ENCODE measurements at regions not wholly inside any gene's neighbourhood (a gene's known extent, or its start where the extent isn't known, plus 50 kb on each side); places are given as distances from the start of the nearest gene placed in this dataset.

DNA sequence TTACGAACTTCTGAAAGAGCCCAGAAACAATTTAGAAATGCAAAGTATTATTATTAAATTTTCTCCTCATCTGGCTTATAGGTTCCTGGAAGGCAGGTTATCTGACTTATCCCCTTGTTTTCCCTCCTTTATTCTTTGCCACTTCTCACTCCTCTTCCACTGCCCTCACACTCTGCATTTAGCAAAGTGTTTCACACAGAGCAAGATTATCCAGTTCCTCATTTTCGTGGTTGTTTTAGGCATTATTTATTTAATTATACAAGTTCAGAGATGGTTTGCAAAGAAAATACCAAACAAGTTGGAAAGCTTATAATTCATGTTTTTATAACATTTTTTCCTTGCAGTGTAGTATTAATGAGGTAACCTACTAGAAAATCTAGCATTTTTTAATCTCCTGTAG, 544.9 kb downstream of the NSUN3 start:
- Histone ChIP-seq H3K4me1 (no peaks in the 10 kb centered on the region), H3K36me3 (no peaks in the 10 kb centered on the region), H3K27ac (replicated peaks) (no peak overlapping the region), H3K9me3 (replicated peaks) (no peaks in the 10 kb centered on the region), H3K4me3 (no peak overlapping the region), H3K27me3 (ENCODE audit: low read depth) (no peaks in the 10 kb centered on the region)
- no peak for DNase-seq
- intact Hi-C loops (cut with micrococcal nuclease) = no loop called here
- TF ChIP-seq CTCF (IDR thresholded peaks at IDR 0.05; ENCODE audit: borderline replicate concordance) = no peak

- H3K27me3 ChIP-seq (ENCODE audit: low read depth) = no peaks in the 10 kb centered on the region
- no peaks in the 10 kb centered on the region for H3K9me3 ChIP-seq (replicated peaks)
- DNase-seq = no peak
- H3K36me3 ChIP-seq = no peaks in the 10 kb centered on the region
- intact Hi-C loops (cut with micrococcal nuclease) = no loop called here
- H3K4me3 ChIP-seq = no peak overlapping the region
- no peak overlapping the region for H3K27ac ChIP-seq (replicated peaks)
- H3K4me1 ChIP-seq = no peaks in the 10 kb centered on the region
- TF ChIP-seq CTCF (IDR thresholded peaks at IDR 0.05; ENCODE audit: borderline replicate concordance) = no peak
These were observed 547.0 kb downstream of the NSUN3 start for GRCh38 chr3:94609908-94610307.

GRCh38 chr3:94611596-94611995, 548.7 kb downstream of the NSUN3 start:
- DNase-seq = no peak
- TF ChIP-seq CTCF (IDR thresholded peaks at IDR 0.05; ENCODE audit: borderline replicate concordance) = no peak
- H3K4me3 ChIP-seq = no peak overlapping the region
- H3K36me3 ChIP-seq = no peaks in the 10 kb centered on the region
- H3K9me3 ChIP-seq (replicated peaks) = no peaks in the 10 kb centered on the region
- intact Hi-C loops (cut with micrococcal nuclease) = no loop called here
- H3K27ac ChIP-seq (replicated peaks) = no peak overlapping the region
- no peaks in the 10 kb centered on the region for H3K27me3 ChIP-seq (ENCODE audit: low read depth)
- H3K4me1 ChIP-seq = no peaks in the 10 kb centered on the region

DNA sequence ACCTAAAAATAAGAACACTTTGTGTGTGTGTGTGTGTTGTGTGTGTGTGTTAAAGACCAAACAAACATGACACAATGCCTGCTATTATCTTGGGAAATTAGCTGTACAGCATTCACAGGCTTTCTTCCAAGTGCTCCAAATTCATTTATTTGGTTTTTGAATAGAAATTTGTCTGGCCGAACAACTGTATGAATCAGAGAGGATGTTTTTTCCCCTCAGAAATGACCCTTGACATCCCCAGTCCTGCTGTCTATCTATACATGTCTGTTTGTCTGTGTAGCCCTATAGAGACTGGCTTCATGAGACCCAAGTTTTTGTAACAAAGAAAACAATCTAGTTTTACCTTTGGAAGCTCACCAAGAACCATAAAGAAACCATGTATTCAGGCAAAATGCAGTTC, 549.8 kb downstream of the NSUN3 start:
- H3K4me3 ChIP-seq = no peak overlapping the region
- TF ChIP-seq CTCF (IDR thresholded peaks at IDR 0.05; ENCODE audit: borderline replicate concordance) = no peak
- H3K9me3 ChIP-seq (replicated peaks) = no peaks in the 10 kb centered on the region
- H3K36me3 ChIP-seq = no peaks in the 10 kb centered on the region
- no peak overlapping the region for H3K27ac ChIP-seq (replicated peaks)
- no peaks in the 10 kb centered on the region for H3K4me1 ChIP-seq
- H3K27me3 ChIP-seq (ENCODE audit: low read depth) = no peaks in the 10 kb centered on the region
- no peak for DNase-seq
- intact Hi-C loops (cut with micrococcal nuclease) = no loop called here

- H3K27ac ChIP-seq (replicated peaks) = no peak overlapping the region
- no peaks in the 10 kb centered on the region for H3K36me3 ChIP-seq
- no peaks in the 10 kb centered on the region for H3K4me1 ChIP-seq
- intact Hi-C loops (cut with micrococcal nuclease) = no loop called here
- no peak for DNase-seq
- no peak overlapping the region for H3K4me3 ChIP-seq
- no peaks in the 10 kb centered on the region for H3K9me3 ChIP-seq (replicated peaks)
- H3K27me3 ChIP-seq (ENCODE audit: low read depth) = no peaks in the 10 kb centered on the region
- no peak for TF ChIP-seq CTCF (IDR thresholded peaks at IDR 0.05; ENCODE audit: borderline replicate concordance)
These were observed 551.3 kb downstream of the NSUN3 start for GRCh38 chr3:94614192-94614591.

All from left ventricle myocardium inferior (tissue), 1 donor.